ENCODE measurements at regions not wholly inside any gene's neighbourhood (a gene's known extent, or its start where the extent isn't known, plus 50 kb on each side); places are given as distances from the start of the nearest gene placed in this dataset.

GRCh38 chrX:125006704-125007103, 313.0 kb upstream of the TEX13C start:
- WGBS (ENCODE audit: insufficient coverage, low coverage, missing lambda C conversion rate), result 34% methylated on average over 2 of the region's 3 CpGs
- intact Hi-C loops (cut with micrococcal nuclease), result no loop called here
- no peak for ATAC-seq
- no peaks in the 10 kb centered on the region for H4K20me1 ChIP-seq (replicated peaks; ENCODE audit: control insufficient read depth, insufficient read depth, low read length)
- H3K4me1 ChIP-seq (replicated peaks in 1 of 2; ENCODE audit: control insufficient read depth in 2 of 2, insufficient read depth in 2 of 2, low read length in 2 of 2), result no peaks in the 10 kb centered on the region
- no peak for TF ChIP-seq ZFP36 (IDR thresholded peaks at IDR 0.05; ENCODE audit: low read depth, low read length, partially characterized antibody)
- TF ChIP-seq E2F3 (CRISPR knock-in tag; IDR thresholded peaks at IDR 0.05), result no peak
- no peak for TF ChIP-seq MYBL2 (IDR thresholded peaks at IDR 0.05; ENCODE audit: low read depth)
- no peak for TF ChIP-seq MYBL2 (CRISPR knock-in tag; IDR thresholded peaks at IDR 0.05; ENCODE audit: borderline replicate concordance)
- TF ChIP-seq CEBPB (tag; IDR thresholded peaks at IDR 0.05), result no peak
- no peak for TF ChIP-seq ZNF212 (CRISPR knock-in tag; IDR thresholded peaks at IDR 0.05)
- TF ChIP-seq ZFP1 (CRISPR knock-in tag; IDR thresholded peaks at IDR 0.05), result no peak
- TF ChIP-seq, protein P1, sequence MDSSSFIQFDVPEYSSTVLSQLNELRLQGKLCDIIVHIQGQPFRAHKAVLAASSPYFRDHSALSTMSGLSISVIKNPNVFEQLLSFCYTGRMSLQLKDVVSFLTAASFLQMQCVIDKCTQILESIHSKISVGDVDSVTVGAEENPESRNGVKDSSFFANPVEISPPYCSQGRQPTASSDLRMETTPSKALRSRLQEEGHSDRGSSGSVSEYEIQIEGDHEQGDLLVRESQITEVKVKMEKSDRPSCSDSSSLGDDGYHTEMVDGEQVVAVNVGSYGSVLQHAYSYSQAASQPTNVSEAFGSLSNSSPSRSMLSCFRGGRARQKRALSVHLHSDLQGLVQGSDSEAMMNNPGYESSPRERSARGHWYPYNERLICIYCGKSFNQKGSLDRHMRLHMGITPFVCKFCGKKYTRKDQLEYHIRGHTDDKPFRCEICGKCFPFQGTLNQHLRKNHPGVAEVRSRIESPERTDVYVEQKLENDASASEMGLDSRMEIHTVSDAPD (CRISPR knock-in tag; IDR thresholded peaks at IDR 0.05), result no peak
- no peak for TF ChIP-seq SMARCB1 (IDR thresholded peaks at IDR 0.05; ENCODE audit: insufficient read length, low read depth)
- ChIA-PET POLR2A (no interaction called here), CTCF (ENCODE audit: low intra/inter-chr PET ratio) (no interaction called here)
- BruUV-seq (replicated peaks), result no TSS peak
- no peak overlapping the region for H3K4me2 ChIP-seq (ENCODE audit: insufficient read depth, low read length)
- no peaks in the 10 kb centered on the region for H3K36me3 ChIP-seq (ENCODE audit: control insufficient read depth, insufficient read depth, low read length)
- H2AFZ ChIP-seq (ENCODE audit: low read depth, low read length), result no peak overlapping the region
- no peaks in the 10 kb centered on the region for H3K9me1 ChIP-seq (ENCODE audit: control insufficient read depth, insufficient read depth, low read length)
- FAIRE-seq, result no peak
- no peak overlapping the region for H3K27ac ChIP-seq (ENCODE audit: extremely low read depth, low read depth, low read length)
- no peak overlapping the region for H3K9ac ChIP-seq (ENCODE audit: insufficient read depth in 1 of 2, low read depth in 2 of 2, low read length in 2 of 2)
- no peak overlapping the region for H3K4me3 ChIP-seq
- no peaks in the 10 kb centered on the region for H3K9me3 ChIP-seq (replicated peaks; ENCODE audit: control insufficient read depth, insufficient read depth, low read depth, low read length)
- no peak for DNase-seq (ENCODE audit: extremely low read depth in 1 of 4, low spot score in 3 of 4)
- H3K79me2 ChIP-seq (ENCODE audit: control insufficient read depth, insufficient read depth, low read length), result no peaks in the 10 kb centered on the region
- in situ Hi-C loops (cut with MboI), result no loop called here
- H3K27me3 ChIP-seq (ENCODE audit: control insufficient read depth in 2 of 2, insufficient read depth in 2 of 2, low read length in 2 of 2), result no peaks in the 10 kb centered on the region

All from K562 (cell line).